ENCODE measurements at regions not wholly inside any gene's neighbourhood (a gene's known extent, or its start where the extent isn't known, plus 50 kb on each side); places are given as distances from the start of the nearest gene placed in this dataset.

GRCh38 chr2:136215908-136216472 lies 98.0 kb upstream of the CXCR4 start:
- Histone ChIP-seq H3K4me1 (ENCODE audit: control insufficient read depth in 1 of 2, insufficient read depth in 2 of 2, low read depth in 1 of 2, low read length in 1 of 2) (no peaks in the 10 kb centered on the region), H3K4me3 (ENCODE audit: low read depth in 2 of 2, low read length in 1 of 2) (no peak overlapping the region), H3F3A (replicated peaks; ENCODE audit: insufficient read depth) (no peaks in the 10 kb centered on the region), H3K9me3 (no peaks in the 10 kb centered on the region), H4K20me1 (ENCODE audit: insufficient read depth) (no peaks in the 10 kb centered on the region), H2AFZ (ENCODE audit: low read depth) (no peak overlapping the region), H3K27ac (ENCODE audit: low read depth in 2 of 2, low read length in 1 of 2) (no peak overlapping the region), H3K79me2 (ENCODE audit: insufficient read depth) (no peaks in the 10 kb centered on the region), H3K36me3 (replicated peaks in 1 of 2; ENCODE audit: control insufficient read depth in 1 of 2, insufficient read depth in 2 of 2, low read length in 1 of 2) (no peaks in the 10 kb centered on the region), H3K9ac (no peak overlapping the region), H3K4me2 (no peak overlapping the region), H3K27me3 (ENCODE audit: insufficient read depth) (no peaks in the 10 kb centered on the region), H3K9me2 (no peaks in the 10 kb centered on the region)
- 29% methylated on average over 5 of the region's 5 CpGs for WGBS (ENCODE audit: low lambda C conversion rate)
- TF ChIP-seq RFX5 (IDR thresholded peaks at IDR 0.05; ENCODE audit: low read length) (no peak), TCF12 (IDR thresholded peaks at IDR 0.05) (no peak), NRF1 (IDR thresholded peaks at IDR 0.05; ENCODE audit: low read depth, low read length) (no peak), SMC3 (IDR thresholded peaks at IDR 0.05; ENCODE audit: low read depth, low read length) (no peak), FOXJ3 (CRISPR knock-in tag; IDR thresholded peaks at IDR 0.05) (no peak), EZH2phosphoT487 (IDR thresholded peaks at IDR 0.05; ENCODE audit: borderline replicate concordance, low read depth) (no peak), MAX (IDR thresholded peaks at IDR 0.05; ENCODE audit: low read depth) (no peak), RCOR1 (IDR thresholded peaks at IDR 0.05; ENCODE audit: low read length) (no peak), ELF1 (IDR thresholded peaks at IDR 0.05) (no peak), NFIC (IDR thresholded peaks at IDR 0.05; ENCODE audit: borderline replicate concordance) (no peak), GABPA (IDR thresholded peaks at IDR 0.05; ENCODE audit: low read depth) (no peak), GATA2 (CRISPR knock-in tag; IDR thresholded peaks at IDR 0.05) (no peak), USF2 (IDR thresholded peaks at IDR 0.05; ENCODE audit: borderline replicate concordance, low read depth, low read length) (no peak), CHD2 (IDR thresholded peaks at IDR 0.05; ENCODE audit: low read length, partially characterized antibody) (no peak), FOSL2 (IDR thresholded peaks at IDR 0.05; ENCODE audit: borderline replicate concordance, low read depth) (no peak)
- CTCF ChIA-PET = interaction anchor here (1.0 kb wide), 1 partner anchor 8 kb away, joined by 3 read pairs; no protein-coding TSS in a partner anchor
- no peak for DNase-seq
- POLR2A ChIA-PET = no interaction called here

GRCh38 chr2:136215449-136215848 lies 97.5 kb upstream of the CXCR4 start:
- no peaks in the 10 kb centered on the region for H3K36me3 ChIP-seq (replicated peaks in 1 of 2; ENCODE audit: control insufficient read depth in 1 of 2, insufficient read depth in 2 of 2, low read length in 1 of 2)
- H3K27ac ChIP-seq (ENCODE audit: low read depth in 2 of 2, low read length in 1 of 2) = no peak overlapping the region
- no peaks in the 10 kb centered on the region for H3K4me1 ChIP-seq (ENCODE audit: control insufficient read depth in 1 of 2, insufficient read depth in 2 of 2, low read depth in 1 of 2, low read length in 1 of 2)
- ChIA-PET POLR2A (no interaction called here), CTCF (interaction anchor here (1.0 kb wide), 1 partner anchor 8 kb away, joined by 3 read pairs; no protein-coding TSS in a partner anchor)
- H2AFZ ChIP-seq (ENCODE audit: low read depth) = no peak overlapping the region
- no peak for DNase-seq
- no peaks in the 10 kb centered on the region for H3K9me3 ChIP-seq
- no peaks in the 10 kb centered on the region for H3F3A ChIP-seq (replicated peaks; ENCODE audit: insufficient read depth)
- H3K27me3 ChIP-seq (ENCODE audit: insufficient read depth) = no peaks in the 10 kb centered on the region
- 18% methylated on average over 2 of the region's 2 CpGs for WGBS (ENCODE audit: low lambda C conversion rate)
- H3K4me2 ChIP-seq = no peak overlapping the region
- TF ChIP-seq GATA2 (CRISPR knock-in tag; IDR thresholded peaks at IDR 0.05) = no peak
- no peak for TF ChIP-seq GABPA (IDR thresholded peaks at IDR 0.05; ENCODE audit: low read depth)
- no peak for TF ChIP-seq ZBTB33 (IDR thresholded peaks at IDR 0.05; ENCODE audit: borderline replicate concordance, low read depth)
- TF ChIP-seq RFX5 (IDR thresholded peaks at IDR 0.05; ENCODE audit: low read length) = no peak
- H3K79me2 ChIP-seq (ENCODE audit: insufficient read depth) = no peaks in the 10 kb centered on the region
- H3K4me3 ChIP-seq (ENCODE audit: low read depth in 2 of 2, low read length in 1 of 2) = no peak overlapping the region
- no peaks in the 10 kb centered on the region for H3K9me2 ChIP-seq
- no peak overlapping the region for H3K9ac ChIP-seq
- no peaks in the 10 kb centered on the region for H4K20me1 ChIP-seq (ENCODE audit: insufficient read depth)
